HG02981 (cell line): ENCODE measurements at regions not wholly inside any gene's neighbourhood (a gene's known extent, or its start where the extent isn't known, plus 50 kb on each side); places are given as distances from the start of the nearest gene placed in this dataset.
"Not testable (repeated sequence)": the region's sequence is repeated elsewhere in the genome, so short reads cannot be mapped to it uniquely, and the experiment has no call there.

ENCODE experiments used
- ATAC-seq: cut with Tn5 transposase; IDR thresholded peaks from one replicate; pipeline ENCODE4 v1.9.1; 2021; ENCODE audit warnings: mild to moderate bottlenecking, moderate library complexity; ENCODE audit not compliant: unreplicated experiment

GRCh38 chr2:37757456-37757855 lies 86.0 kb upstream of the CDC42EP3 start:
- not testable (repeated sequence) for ATAC-seq

- not testable (repeated sequence) for ATAC-seq
Observed at GRCh38 chr2:37758141-37758601, 86.7 kb upstream of the CDC42EP3 start.

- ATAC-seq = not testable (repeated sequence)
Observed at GRCh38 chr2:37759989-37760388, 88.5 kb upstream of the CDC42EP3 start.

GRCh38 chr2:37760471-37760870 lies 89.0 kb upstream of the CDC42EP3 start:
- no peak for ATAC-seq

GRCh38 chr2:37762281-37762680 lies 90.8 kb upstream of the CDC42EP3 start:
- ATAC-seq = not testable (repeated sequence)

GRCh38 chr2:37764739-37765138 lies 93.3 kb upstream of the CDC42EP3 start:
- no peak for ATAC-seq

- ATAC-seq = no peak
Observed at GRCh38 chr2:37766106-37766505, 94.7 kb upstream of the CDC42EP3 start.

GRCh38 chr2:37767046-37767445 lies 95.6 kb upstream of the CDC42EP3 start:
- no peak for ATAC-seq

- ATAC-seq = no peak
Observed at GRCh38 chr2:37767959-37768925, 96.8 kb upstream of the CDC42EP3 start.

- ATAC-seq = no peak
Observed at GRCh38 chr2:37769551-37769950, 98.1 kb upstream of the CDC42EP3 start.

GRCh38 chr2:37770797-37771196 lies 99.4 kb upstream of the CDC42EP3 start:
- ATAC-seq = no peak

GRCh38 chr2:37771600-37772088 lies 100.2 kb upstream of the CDC42EP3 start:
- no peak for ATAC-seq

GRCh38 chr2:37773371-37774130 lies 102.1 kb upstream of the CDC42EP3 start:
- no peak for ATAC-seq

GRCh38 chr2:37774171-37774944 lies 102.9 kb upstream of the CDC42EP3 start:
- not testable (repeated sequence) for ATAC-seq

GRCh38 chr2:37774976-37775907 lies 103.8 kb upstream of the CDC42EP3 start:
- ATAC-seq = no peak

GRCh38 chr2:37775908-37776250 lies 104.4 kb upstream of the CDC42EP3 start:
- ATAC-seq = no peak

- ATAC-seq = no peak
Observed at GRCh38 chr2:37776487-37776886, 105.0 kb upstream of the CDC42EP3 start.

GRCh38 chr2:37779139-37779538 lies 107.7 kb upstream of the CDC42EP3 start:
- no peak for ATAC-seq

- no peak for ATAC-seq
Observed at GRCh38 chr2:37779611-37780386, 108.4 kb upstream of the CDC42EP3 start.
